Upper lobe of left lung (tissue), 6 donors: ENCODE measurements at regions not wholly inside any gene's neighbourhood (a gene's known extent, or its start where the extent isn't known, plus 50 kb on each side); places are given as distances from the start of the nearest gene placed in this dataset.

ENCODE experiments used
- ATAC-seq, 2 donors: fragments of 200-7000 bp; cut with Tn5 transposase; one replicate each; pipeline ENCODE4 v1.9.1; 2022; ENCODE audit warnings: mild to moderate bottlenecking in 2 of 2, moderate library complexity in 2 of 2; ENCODE audit not compliant: low FRiP score in 2 of 2
- DNase-seq, 2 donors: peaks; one replicate each; pipeline ENCODE4 v3.0.0-alpha.2; 2019 to 2020
- H3K27ac ChIP-seq, 4 donors: fragments of 200-600 bp; sonication (generic); one replicate each; pipeline ENCODE4 v1.5.1; 2016 to 2019
- H3K27me3 ChIP-seq, 4 donors: fragments of 200-600 bp; sonication (generic); one replicate each; pipeline ENCODE4 v1.5.1; 2017 to 2019
- H3K36me3 ChIP-seq, 4 donors: fragments of 200-600 bp; sonication (generic); one replicate each; pipeline ENCODE4 v1.5.1; 2016 to 2019
- H3K4me1 ChIP-seq, 4 donors: fragments of 200-600 bp; sonication (generic); one replicate each; pipeline ENCODE4 v1.5.1; 2018 to 2019
- H3K4me3 ChIP-seq, 4 donors: fragments of 200-600 bp; sonication (generic); one replicate each; pipeline ENCODE4 v1.5.1; 2017 to 2019; ENCODE audit warnings: mild to moderate bottlenecking in 2 of 4, moderate library complexity in 1 of 4
- H3K9me3 ChIP-seq, 4 donors: fragments of 200-600 bp; sonication (generic); one replicate each; pipeline ENCODE4 v1.5.1; 2018 to 2019
- CTCF ChIP-seq, 6 experiments: fragments of 450-650 bp in 4 of 6; fragments of 200-600 bp in 2 of 6; sonication (generic) in 2 of 6; IDR thresholded peaks; one replicate each; pipeline ENCODE4 v1.5.1; 2016 to 2019; ENCODE audit warnings: antibody characterized with exemption in 6 of 6
- EP300 ChIP-seq, 4 donors: sonication (generic); formaldehyde crosslinking; IDR thresholded peaks; one replicate each; pipeline ENCODE4 v1.5.1; 2017; ENCODE audit warnings: antibody characterized with exemption in 4 of 4, control low read depth in 2 of 4
- POLR2A ChIP-seq, 4 donors: fragments of 450-650 bp; IDR thresholded peaks; one replicate each; pipeline ENCODE4 v1.5.1; 2016 to 2017; ENCODE audit warnings: antibody characterized with exemption in 4 of 4, mild to moderate bottlenecking in 2 of 4
- POLR2AphosphoS5 ChIP-seq, 2 donors: sonication (generic); formaldehyde crosslinking; IDR thresholded peaks; one replicate each; pipeline ENCODE4 v1.5.1; 2017; ENCODE audit warnings: antibody characterized with exemption in 2 of 2
- WGBS, 2 donors: methylation state at CpG; one replicate each; pipeline ENCODE4 v1.1.5; 2017 to 2018; 5-methylcytosine and 5-hydroxymethylcytosine counted together
- donor health status: DM: no; HTN: no; CAD: no; lungs with moderate emphysema.
- donor health status: DM: no; HTN: yes; CAD: no; lungs with severe emphysema.

GRCh38 chr17:31757097-31757496 is 101.9 kb downstream of the COPRS start:
- 85 to 98% methylated on average over 2 of the region's 2 CpGs for WGBS, 2 donors

GRCh38 chr17:31754239-31754945 is 104.7 kb downstream of the COPRS start:
- no peak for ATAC-seq
- no peaks in the 10 kb centered on the region for H3K27me3 ChIP-seq
- H3K27ac ChIP-seq: no peak overlapping the region
- H3K4me3 ChIP-seq: no peak overlapping the region
- DNase-seq: peak in 1 of 2 donors; percentile 8
- WGBS, 2 donors: 92% methylated on average over 7 of the region's 7 CpGs
- no peaks in the 10 kb centered on the region for H3K4me1 ChIP-seq
- H3K36me3 ChIP-seq: no peaks in the 10 kb centered on the region
- H3K9me3 ChIP-seq: no peaks in the 10 kb centered on the region
- TF ChIP-seq POLR2AphosphoS5 (IDR thresholded peaks at IDR 0.05) (no peak), CTCF (IDR thresholded peaks at IDR 0.05) (no peak), POLR2A (IDR thresholded peaks at IDR 0.05) (no peak), EP300 (IDR thresholded peaks at IDR 0.05) (no peak)

More at GRCh38 chr17:31757097-31757496, 101.9 kb downstream of the COPRS start:
- H3K27ac ChIP-seq: no peak overlapping the region
- no peak for DNase-seq
- no peaks in the 10 kb centered on the region for H3K27me3 ChIP-seq
- no peak for TF ChIP-seq EP300 (IDR thresholded peaks at IDR 0.05)
- peaks cover 0 to 10% (median 2%) of the 10 kb centered on the region in 4 donors for H3K4me1 ChIP-seq
- no peak for ATAC-seq
- H3K36me3 ChIP-seq: no peaks in the 10 kb centered on the region
- no peak overlapping the region for H3K4me3 ChIP-seq
- no peaks in the 10 kb centered on the region for H3K9me3 ChIP-seq

GRCh38 chr17:31753011-31753410 is 106.0 kb downstream of the COPRS start:
- 96 to 100% methylated on average over 2 of the region's 2 CpGs for WGBS, 2 donors
- Histone ChIP-seq H3K36me3 (no peaks in the 10 kb centered on the region), H3K4me1 (no peaks in the 10 kb centered on the region), H3K9me3 (no peaks in the 10 kb centered on the region), H3K27me3 (no peaks in the 10 kb centered on the region), H3K27ac (no peak overlapping the region), H3K4me3 (no peak overlapping the region)
- no peak for ATAC-seq
- TF ChIP-seq POLR2A (IDR thresholded peaks at IDR 0.05): no peak
- TF ChIP-seq CTCF (IDR thresholded peaks at IDR 0.05): no peak
- no peak for TF ChIP-seq POLR2AphosphoS5 (IDR thresholded peaks at IDR 0.05)
- TF ChIP-seq EP300 (IDR thresholded peaks at IDR 0.05): no peak
- DNase-seq: no peak

- WGBS, 2 donors: 92 to 100% methylated on average over 2 to 6 of the region's 6 CpGs
- Histone ChIP-seq H3K4me3 (no peak overlapping the region), H3K9me3 (no peaks in the 10 kb centered on the region), H3K4me1 (no peaks in the 10 kb centered on the region), H3K36me3 (no peaks in the 10 kb centered on the region), H3K27ac (no peak overlapping the region), H3K27me3 (no peaks in the 10 kb centered on the region)
- TF ChIP-seq POLR2AphosphoS5 (IDR thresholded peaks at IDR 0.05): no peak
- no peak for TF ChIP-seq EP300 (IDR thresholded peaks at IDR 0.05)
- no peak for TF ChIP-seq CTCF (IDR thresholded peaks at IDR 0.05)
- no peak for TF ChIP-seq POLR2A (IDR thresholded peaks at IDR 0.05)
- ATAC-seq (no peak), DNase-seq (no peak)
Observed at GRCh38 chr17:31752584-31752983, 106.5 kb downstream of the COPRS start.

- Histone ChIP-seq H3K27ac (no peak overlapping the region), H3K4me1 (no peaks in the 10 kb centered on the region), H3K9me3 (no peaks in the 10 kb centered on the region), H3K4me3 (no peak overlapping the region), H3K27me3 (no peaks in the 10 kb centered on the region), H3K36me3 (no peaks in the 10 kb centered on the region)
- ATAC-seq (no peak), DNase-seq (no peak)
- TF ChIP-seq CTCF (IDR thresholded peaks at IDR 0.05): no peak
- WGBS, 2 donors: 74 to 85% methylated on average over 3 of the region's 3 CpGs
Observed at GRCh38 chr17:31750578-31750977, 108.5 kb downstream of the COPRS start.
